C4-2B (cell line): ENCODE measurements at regions not wholly inside any gene's neighbourhood (a gene's known extent, or its start where the extent isn't known, plus 50 kb on each side); places are given as distances from the start of the nearest gene placed in this dataset.

Experiments
- ZFX ChIP-seq: fragments of 450-650 bp; IDR thresholded peaks from 2 replicates; pipeline ENCODE4 v1.6.1; 2017
- TF ChIP-seq, protein P1 (sequence below): fragments of 450-650 bp; conservative IDR thresholded peaks from 2 replicates; pipeline ENCODE4 v1.5.1; 2017; ENCODE audit warnings: mild to moderate bottlenecking

DNA sequence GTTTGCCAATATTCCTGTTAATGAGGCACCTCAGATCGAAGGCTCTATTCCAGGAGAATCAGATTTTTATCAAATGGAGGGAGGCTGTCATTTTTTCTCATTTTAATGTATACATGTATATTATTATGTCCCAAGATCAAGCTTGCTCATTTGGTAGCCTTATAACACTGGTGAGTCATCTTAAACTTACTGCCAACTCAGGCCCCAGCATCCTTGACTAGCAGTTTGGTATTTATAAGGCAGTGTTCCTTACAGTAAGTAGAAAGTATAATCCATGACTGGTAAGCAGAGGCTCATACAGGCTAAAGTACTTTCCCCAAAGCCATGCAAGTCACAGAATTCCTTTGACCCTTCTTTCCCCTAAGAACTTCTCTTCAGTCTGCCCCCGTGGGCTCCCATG is 90.7 kb upstream of the NR3C1 start:
- TF ChIP-seq, protein P1, sequence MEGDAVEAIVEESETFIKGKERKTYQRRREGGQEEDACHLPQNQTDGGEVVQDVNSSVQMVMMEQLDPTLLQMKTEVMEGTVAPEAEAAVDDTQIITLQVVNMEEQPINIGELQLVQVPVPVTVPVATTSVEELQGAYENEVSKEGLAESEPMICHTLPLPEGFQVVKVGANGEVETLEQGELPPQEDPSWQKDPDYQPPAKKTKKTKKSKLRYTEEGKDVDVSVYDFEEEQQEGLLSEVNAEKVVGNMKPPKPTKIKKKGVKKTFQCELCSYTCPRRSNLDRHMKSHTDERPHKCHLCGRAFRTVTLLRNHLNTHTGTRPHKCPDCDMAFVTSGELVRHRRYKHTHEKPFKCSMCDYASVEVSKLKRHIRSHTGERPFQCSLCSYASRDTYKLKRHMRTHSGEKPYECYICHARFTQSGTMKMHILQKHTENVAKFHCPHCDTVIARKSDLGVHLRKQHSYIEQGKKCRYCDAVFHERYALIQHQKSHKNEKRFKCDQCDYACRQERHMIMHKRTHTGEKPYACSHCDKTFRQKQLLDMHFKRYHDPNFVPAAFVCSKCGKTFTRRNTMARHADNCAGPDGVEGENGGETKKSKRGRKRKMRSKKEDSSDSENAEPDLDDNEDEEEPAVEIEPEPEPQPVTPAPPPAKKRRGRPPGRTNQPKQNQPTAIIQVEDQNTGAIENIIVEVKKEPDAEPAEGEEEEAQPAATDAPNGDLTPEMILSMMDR, result no peak
- TF ChIP-seq ZFX, result no peak
